ENCODE measurements at regions not wholly inside any gene's neighbourhood (a gene's known extent, or its start where the extent isn't known, plus 50 kb on each side); places are given as distances from the start of the nearest gene placed in this dataset.

DNA sequence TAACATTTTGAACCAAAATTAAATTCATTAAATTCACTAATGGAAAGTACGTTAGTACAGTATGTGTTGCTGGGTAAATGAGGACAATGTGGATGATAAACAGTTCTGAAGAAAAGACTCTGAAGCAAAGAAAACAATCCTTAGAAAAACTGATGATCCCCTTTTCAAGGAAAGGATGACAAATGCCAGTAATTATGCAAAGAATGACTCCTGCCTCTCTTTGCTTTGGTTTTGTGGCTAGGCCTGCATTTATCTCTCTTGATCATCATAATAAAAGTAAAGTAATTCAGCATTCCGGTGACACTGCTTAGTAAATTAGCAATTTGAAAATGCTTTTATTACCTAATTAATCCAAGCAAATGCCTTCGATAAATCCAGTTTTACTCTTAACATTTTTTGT, 652.2 kb upstream of the DIPK2B start:
- TF ChIP-seq, protein P1, sequence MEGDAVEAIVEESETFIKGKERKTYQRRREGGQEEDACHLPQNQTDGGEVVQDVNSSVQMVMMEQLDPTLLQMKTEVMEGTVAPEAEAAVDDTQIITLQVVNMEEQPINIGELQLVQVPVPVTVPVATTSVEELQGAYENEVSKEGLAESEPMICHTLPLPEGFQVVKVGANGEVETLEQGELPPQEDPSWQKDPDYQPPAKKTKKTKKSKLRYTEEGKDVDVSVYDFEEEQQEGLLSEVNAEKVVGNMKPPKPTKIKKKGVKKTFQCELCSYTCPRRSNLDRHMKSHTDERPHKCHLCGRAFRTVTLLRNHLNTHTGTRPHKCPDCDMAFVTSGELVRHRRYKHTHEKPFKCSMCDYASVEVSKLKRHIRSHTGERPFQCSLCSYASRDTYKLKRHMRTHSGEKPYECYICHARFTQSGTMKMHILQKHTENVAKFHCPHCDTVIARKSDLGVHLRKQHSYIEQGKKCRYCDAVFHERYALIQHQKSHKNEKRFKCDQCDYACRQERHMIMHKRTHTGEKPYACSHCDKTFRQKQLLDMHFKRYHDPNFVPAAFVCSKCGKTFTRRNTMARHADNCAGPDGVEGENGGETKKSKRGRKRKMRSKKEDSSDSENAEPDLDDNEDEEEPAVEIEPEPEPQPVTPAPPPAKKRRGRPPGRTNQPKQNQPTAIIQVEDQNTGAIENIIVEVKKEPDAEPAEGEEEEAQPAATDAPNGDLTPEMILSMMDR (IDR thresholded peaks at IDR 0.05; ENCODE audit: extremely low read depth in 1 of 2, insufficient read depth in 1 of 2, low read depth in 1 of 2, low read length in 2 of 2) = no peak
- TF ChIP-seq, protein P2, sequence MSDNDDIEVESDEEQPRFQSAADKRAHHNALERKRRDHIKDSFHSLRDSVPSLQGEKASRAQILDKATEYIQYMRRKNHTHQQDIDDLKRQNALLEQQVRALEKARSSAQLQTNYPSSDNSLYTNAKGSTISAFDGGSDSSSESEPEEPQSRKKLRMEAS (IDR thresholded peaks at IDR 0.05; ENCODE audit: insufficient read depth, insufficient read length) = no peak
- TF ChIP-seq POLR2A (IDR thresholded peaks at IDR 0.05; ENCODE audit: low read depth, low read length) (no peak), MYC (IDR thresholded peaks at IDR 0.05; ENCODE audit: low read depth, low read length) (no peak), FOS (IDR thresholded peaks at IDR 0.05; ENCODE audit: borderline replicate concordance, insufficient read depth, low read length) (no peak), POLR2AphosphoS5 (IDR thresholded peaks at IDR 0.05; ENCODE audit: insufficient read depth, low read depth, low read length) (no peak), EZH2 (IDR thresholded peaks at IDR 0.05; ENCODE audit: borderline replicate concordance, low read depth, low read length, severe bottlenecking) (no peak), JUN (IDR thresholded peaks at IDR 0.05; ENCODE audit: borderline replicate concordance, insufficient read depth, insufficient read length, low read depth) (no peak)
